ENCODE measurements at regions not wholly inside any gene's neighbourhood (a gene's known extent, or its start where the extent isn't known, plus 50 kb on each side); places are given as distances from the start of the nearest gene placed in this dataset.

DNA sequence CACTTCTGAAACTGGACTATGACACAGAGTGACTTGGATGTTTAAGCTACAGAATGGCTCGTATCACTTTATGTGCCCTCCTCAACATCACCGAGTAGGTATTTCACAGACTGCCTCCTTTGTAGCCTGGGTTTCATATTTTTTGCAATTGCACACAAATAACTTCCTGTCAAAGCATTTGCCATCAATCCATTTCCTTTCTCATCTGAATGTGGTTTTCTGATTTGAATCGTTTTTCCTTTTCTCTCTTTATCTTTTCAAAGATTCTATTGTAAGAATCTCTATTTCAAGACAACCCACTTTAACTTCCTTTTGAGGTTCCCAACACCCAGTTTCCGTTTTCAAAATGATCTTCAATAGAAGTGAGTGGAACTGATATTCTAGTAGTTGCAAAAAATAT, 563.8 kb upstream of the ARRDC3 start:
- TF ChIP-seq CEBPB (IDR thresholded peaks at IDR 0.05): no peak
- TF ChIP-seq, protein P1, sequence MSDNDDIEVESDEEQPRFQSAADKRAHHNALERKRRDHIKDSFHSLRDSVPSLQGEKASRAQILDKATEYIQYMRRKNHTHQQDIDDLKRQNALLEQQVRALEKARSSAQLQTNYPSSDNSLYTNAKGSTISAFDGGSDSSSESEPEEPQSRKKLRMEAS (IDR thresholded peaks at IDR 0.05): no peak
